ENCODE measurements at regions not wholly inside any gene's neighbourhood (a gene's known extent, or its start where the extent isn't known, plus 50 kb on each side); places are given as distances from the start of the nearest gene placed in this dataset.

DNA sequence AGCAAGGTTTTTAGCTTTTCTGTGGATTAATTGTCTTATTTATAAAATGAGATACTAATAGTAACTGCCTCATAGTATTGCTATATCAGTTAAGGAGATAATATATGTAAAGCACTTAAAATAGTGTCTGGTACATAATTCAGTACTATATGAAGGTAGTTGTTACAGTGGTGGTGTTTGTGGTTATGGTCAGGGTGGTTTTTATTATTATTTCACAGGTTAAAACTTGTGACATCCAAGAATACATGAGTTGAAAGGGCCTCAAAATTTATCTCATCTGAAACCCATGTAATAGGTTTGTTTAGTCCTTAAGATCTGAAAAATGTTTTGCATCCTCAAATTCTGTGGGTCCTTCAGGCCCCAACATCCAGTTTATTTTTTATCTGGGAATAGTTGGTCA lies 369.5 kb upstream of the LRATD1 start:
- TF ChIP-seq, protein P1, sequence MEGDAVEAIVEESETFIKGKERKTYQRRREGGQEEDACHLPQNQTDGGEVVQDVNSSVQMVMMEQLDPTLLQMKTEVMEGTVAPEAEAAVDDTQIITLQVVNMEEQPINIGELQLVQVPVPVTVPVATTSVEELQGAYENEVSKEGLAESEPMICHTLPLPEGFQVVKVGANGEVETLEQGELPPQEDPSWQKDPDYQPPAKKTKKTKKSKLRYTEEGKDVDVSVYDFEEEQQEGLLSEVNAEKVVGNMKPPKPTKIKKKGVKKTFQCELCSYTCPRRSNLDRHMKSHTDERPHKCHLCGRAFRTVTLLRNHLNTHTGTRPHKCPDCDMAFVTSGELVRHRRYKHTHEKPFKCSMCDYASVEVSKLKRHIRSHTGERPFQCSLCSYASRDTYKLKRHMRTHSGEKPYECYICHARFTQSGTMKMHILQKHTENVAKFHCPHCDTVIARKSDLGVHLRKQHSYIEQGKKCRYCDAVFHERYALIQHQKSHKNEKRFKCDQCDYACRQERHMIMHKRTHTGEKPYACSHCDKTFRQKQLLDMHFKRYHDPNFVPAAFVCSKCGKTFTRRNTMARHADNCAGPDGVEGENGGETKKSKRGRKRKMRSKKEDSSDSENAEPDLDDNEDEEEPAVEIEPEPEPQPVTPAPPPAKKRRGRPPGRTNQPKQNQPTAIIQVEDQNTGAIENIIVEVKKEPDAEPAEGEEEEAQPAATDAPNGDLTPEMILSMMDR (IDR thresholded peaks at IDR 0.05; ENCODE audit: insufficient read depth, low read length) = no peak
- TF ChIP-seq POLR2AphosphoS5 (IDR thresholded peaks at IDR 0.05; ENCODE audit: low read depth) = no peak
